HepG2 (cell line): ENCODE measurements at regions not wholly inside any gene's neighbourhood (a gene's known extent, or its start where the extent isn't known, plus 50 kb on each side); places are given as distances from the start of the nearest gene placed in this dataset.

Experiments used
- ATAC-seq: fragments of 200-7000 bp; cut with Tn5 transposase; 3 replicates; pipeline ENCODE4 v1.9.1; 2020; ENCODE audit warnings: mild to moderate bottlenecking, moderate library complexity
- BruUV-seq: library from RNA; stranded (reverse); fragments of 400-500 nt; replicated peaks from 2 replicates; lab custom pipeline; 2021; lab: Mats Ljungman, UMichigan
- CTCF ChIA-PET: fragments of 300-600 bp; formaldehyde crosslinking; extraction: SDS; loops from one replicate; lab custom pipeline; 2021; ENCODE audit warnings: low total read pairs, inconsistent platforms, low intra/inter-chr PET ratio; lab: Yijun Ruan, JAX
- POLR2A ChIA-PET: fragments of 350-600 bp; sonication (Branson Sonifier 250); formaldehyde crosslinking; loops from one replicate; lab custom pipeline; 2020; ENCODE audit warnings: antibody characterized with exemption, inconsistent platforms; lab: Yijun Ruan, JAX
- DNase-seq: peaks from one replicate; pipeline ENCODE4 v3.0.0-alpha.2; 2015; ENCODE audit warnings: low spot score
- FAIRE-seq: peaks from 3 replicates; lab custom pipeline; 2011; peaks lifted over from hg19 to GRCh38; lab: Jason Lieb, UNC
- H2AFZ ChIP-seq: one replicate; pipeline ENCODE4 v1.6.1; 2011; ENCODE audit warnings: low read length, inconsistent platforms
- H3K27ac ChIP-seq: fragments of 300-600 bp; 3 replicates; pipeline ENCODE4 v1.8.0; 2011; ENCODE audit warnings: mixed run types, mild to moderate bottlenecking, mixed read lengths, low read length, inconsistent platforms; ENCODE audit not compliant: insufficient read depth; ENCODE audit errors: extremely low read length
- H3K27me3 ChIP-seq, 2 experiments: fragments of 200-600 bp in 1 of 2; 2 replicates in 1 of 2; 3 replicates in 1 of 2; pipeline versions ENCODE4 v1.6.0 to v1.8.0; 2011; ENCODE audit warnings: low read length in 2 of 2, mild to moderate bottlenecking in 2 of 2, moderate library complexity in 2 of 2, inconsistent platforms in 1 of 2; ENCODE audit not compliant: insufficient read depth in 2 of 2, control insufficient read depth in 1 of 2
- H3K36me3 ChIP-seq, 2 experiments: fragments of 200-600 bp in 1 of 2; replicated peaks in 1 of 2; 2 replicates in 1 of 2; 3 replicates in 1 of 2; pipeline versions ENCODE4 v1.5.1 to v1.8.0; 2011; ENCODE audit warnings: low read length in 2 of 2, inconsistent platforms in 1 of 2; ENCODE audit not compliant: insufficient read depth in 2 of 2, control insufficient read depth in 1 of 2
- H3K4me1 ChIP-seq: 2 replicates; pipeline ENCODE4 v1.5.1; 2012; ENCODE audit warnings: low read length, inconsistent platforms; ENCODE audit not compliant: insufficient read depth
- H3K4me2 ChIP-seq: 2 replicates; pipeline ENCODE4 v1.6.0; 2011; ENCODE audit warnings: low read depth, low read length, inconsistent platforms
- H3K4me3 ChIP-seq, 3 experiments: fragments of 200-600 bp in 1 of 3; sonication (generic), shearing (Covaris generic) in 1 of 3; replicated peaks in 1 of 3; 2 replicates each; pipeline ENCODE4 v1.5.1; 2011 to 2016; ENCODE audit warnings: low read length in 3 of 3, inconsistent platforms in 2 of 3, low read depth in 2 of 3, mild to moderate bottlenecking in 2 of 3, control low read depth in 1 of 3, mixed read lengths in 1 of 3; ENCODE audit not compliant: insufficient read depth in 1 of 3
- H3K79me2 ChIP-seq: one replicate; pipeline ENCODE4 v1.6.1; 2011; ENCODE audit warnings: low read length, inconsistent platforms; ENCODE audit not compliant: insufficient read depth
- H3K9ac ChIP-seq: 2 replicates; pipeline ENCODE4 v1.6.0; 2011; ENCODE audit warnings: mild to moderate bottlenecking, low read depth, low read length, inconsistent platforms; ENCODE audit not compliant: insufficient read depth
- H3K9me3 ChIP-seq: 2 replicates; pipeline ENCODE4 v1.5.1; 2012; ENCODE audit warnings: mild to moderate bottlenecking, low read length
- H4K20me1 ChIP-seq: 2 replicates; pipeline ENCODE4 v1.6.0; 2011; ENCODE audit warnings: inconsistent platforms, mild to moderate bottlenecking, low read length, moderate library complexity; ENCODE audit not compliant: insufficient read depth
- ERF ChIP-seq: IDR thresholded peaks from 2 replicates; pipeline ENCODE4 v1.6.1; 2018; ENCODE audit warnings: missing biosample characterization, missing genetic modification reagents
- GFI1 ChIP-seq: sonication (generic); formaldehyde crosslinking; IDR thresholded peaks from 2 replicates; pipeline ENCODE4 v1.5.0; 2020; ENCODE audit warnings: missing genetic modification reagents, mild to moderate bottlenecking, borderline replicate concordance
- MEIS2 ChIP-seq: sonication (generic); formaldehyde crosslinking; IDR thresholded peaks from 2 replicates; pipeline ENCODE4 v1.9.0; 2021; ENCODE audit warnings: mild to moderate bottlenecking, missing genetic modification reagents
- PBX2 ChIP-seq: IDR thresholded peaks from 2 replicates; pipeline ENCODE4 v1.6.1; 2016; ENCODE audit warnings: control low read depth
- SAP130 ChIP-seq: IDR thresholded peaks from 2 replicates; pipeline ENCODE4 v1.6.1; 2016; ENCODE audit warnings: low read depth
- ZNF431 ChIP-seq: sonication (generic); formaldehyde crosslinking; IDR thresholded peaks from 2 replicates; pipeline ENCODE4 v1.9.0; 2022; ENCODE audit warnings: missing genetic modification reagents, low read depth, mild to moderate bottlenecking, borderline replicate concordance
- ZNF629 ChIP-seq: sonication (generic); formaldehyde crosslinking; conservative IDR thresholded peaks from 2 replicates; pipeline ENCODE4 v1.5.0; 2020; ENCODE audit warnings: missing genetic modification reagents
- ZSCAN25 ChIP-seq: sonication (generic); formaldehyde crosslinking; IDR thresholded peaks from 2 replicates; pipeline ENCODE4 v1.8.0; 2022; ENCODE audit warnings: mild to moderate bottlenecking, missing genetic modification reagents
- WGBS: methylation state at CpG from one replicate; pipeline ENCODE4 v1.1.6; 2017; ENCODE audit warnings: low lambda C conversion rate; 5-methylcytosine and 5-hydroxymethylcytosine counted together
- in situ Hi-C: cut with HindIII; loops from 2 replicates; pipeline ENCODE4 v1.10.0; 2017; ENCODE audit warnings: low pct_unique_long_range_greater_than_20kb; ENCODE audit not compliant: extremely low pct_ligation_motif_present
- intact Hi-C: fragments of 100-400 bp; cut with micrococcal nuclease; formaldehyde crosslinking; loops from one replicate; pipeline ENCODE4 v1.10.0; 2022; ENCODE audit not compliant: unreplicated experiment

- FAIRE-seq (no peak), ATAC-seq (peak; percentile 29)
- Histone ChIP-seq H3K36me3 (no peaks in the 10 kb centered on the region), H3K9me3 (no peaks in the 10 kb centered on the region), H2AFZ (no peak overlapping the region), H3K27me3 (peaks cover 4 to 37% of the 10 kb centered on the region in 2 experiments), H4K20me1 (no peaks in the 10 kb centered on the region), H3K4me3 (peak overlapping the region in 1 of 3 experiments; percentile 70; a peak in 1 of 6 replicates), H3K9ac (peak overlapping the region; percentile 23; the same call in 1 of the 2 replicates), H3K27ac (no peak overlapping the region), H3K4me1 (peaks cover 42% of the 10 kb centered on the region)
- in situ Hi-C loops, result no loop called here
- no TSS peak for BruUV-seq
- ChIA-PET POLR2A (no interaction called here), CTCF (no interaction called here)
- WGBS, result 42% methylated on average over 2 of the region's 6 CpGs
- intact Hi-C loops, result loop anchor here (1.0 to 10.0 kb wide), 2 partner anchors 105 to 134 kb away; partner anchors contain the start of gene CHSY1
- no peak for TF ChIP-seq ZSCAN25 (CRISPR knock-in tag)
- TF ChIP-seq ERF (CRISPR knock-in tag), result no peak
- 0 out of 2 replicates have a peak, but pooled peaks have one; percentile 12 for TF ChIP-seq SAP130
- peak; percentile 69; the same call in 1 of the 2 replicates for TF ChIP-seq ZNF629 (CRISPR knock-in tag)
- peak; percentile 79; the same call in 1 of the 2 replicates for TF ChIP-seq MEIS2 (CRISPR knock-in tag)
- TF ChIP-seq PBX2 (CRISPR knock-in tag), result peak; percentile 68
- no peak for TF ChIP-seq ZNF431 (CRISPR knock-in tag)
- TF ChIP-seq GFI1 (CRISPR knock-in tag), result no peak
- TF ChIP-seq, all 625 proteins: peak for 4
- DNase-seq, result no peak
- no peaks in the 10 kb centered on the region for H3K79me2 ChIP-seq
- peak overlapping the region; percentile 84 for H3K4me2 ChIP-seq
Observed at GRCh38 chr15:101120473-101120872, 131.4 kb downstream of the CHSY1 start.
